ENCODE measurements at regions not wholly inside any gene's neighbourhood (a gene's known extent, or its start where the extent isn't known, plus 50 kb on each side); places are given as distances from the start of the nearest gene placed in this dataset.

DNA sequence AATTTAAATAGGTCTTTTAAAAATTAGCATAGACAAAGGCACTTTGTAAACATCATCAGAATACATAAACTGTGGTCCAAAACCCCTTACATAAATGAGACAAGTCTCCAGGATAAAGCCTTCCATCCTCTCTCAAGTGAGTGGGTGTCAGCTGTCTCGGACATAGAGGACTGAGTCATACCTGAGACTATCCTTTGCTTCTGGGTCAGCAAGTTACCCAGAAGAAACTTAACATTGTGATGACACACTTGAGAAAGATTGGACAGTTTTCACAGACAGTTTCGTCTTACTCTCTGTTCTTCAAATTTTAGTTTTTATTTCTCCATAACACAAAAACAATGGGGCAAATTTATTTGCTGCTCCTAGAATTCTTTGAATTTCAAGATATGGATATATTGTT lies 838.0 kb downstream of the DHX35 start:
- TF ChIP-seq, protein P1, sequence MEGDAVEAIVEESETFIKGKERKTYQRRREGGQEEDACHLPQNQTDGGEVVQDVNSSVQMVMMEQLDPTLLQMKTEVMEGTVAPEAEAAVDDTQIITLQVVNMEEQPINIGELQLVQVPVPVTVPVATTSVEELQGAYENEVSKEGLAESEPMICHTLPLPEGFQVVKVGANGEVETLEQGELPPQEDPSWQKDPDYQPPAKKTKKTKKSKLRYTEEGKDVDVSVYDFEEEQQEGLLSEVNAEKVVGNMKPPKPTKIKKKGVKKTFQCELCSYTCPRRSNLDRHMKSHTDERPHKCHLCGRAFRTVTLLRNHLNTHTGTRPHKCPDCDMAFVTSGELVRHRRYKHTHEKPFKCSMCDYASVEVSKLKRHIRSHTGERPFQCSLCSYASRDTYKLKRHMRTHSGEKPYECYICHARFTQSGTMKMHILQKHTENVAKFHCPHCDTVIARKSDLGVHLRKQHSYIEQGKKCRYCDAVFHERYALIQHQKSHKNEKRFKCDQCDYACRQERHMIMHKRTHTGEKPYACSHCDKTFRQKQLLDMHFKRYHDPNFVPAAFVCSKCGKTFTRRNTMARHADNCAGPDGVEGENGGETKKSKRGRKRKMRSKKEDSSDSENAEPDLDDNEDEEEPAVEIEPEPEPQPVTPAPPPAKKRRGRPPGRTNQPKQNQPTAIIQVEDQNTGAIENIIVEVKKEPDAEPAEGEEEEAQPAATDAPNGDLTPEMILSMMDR (IDR thresholded peaks at IDR 0.05; ENCODE audit: insufficient read depth, low read length, poor library complexity, severe bottlenecking) = no peak
- TF ChIP-seq EZH2phosphoT487 (conservative IDR thresholded peaks at IDR 0.05; ENCODE audit: low read length) = no peak

Data from SU-DHL-6 (cell line).